Ovary (tissue), 3 donors: ENCODE measurements at regions not wholly inside any gene's neighbourhood (a gene's known extent, or its start where the extent isn't known, plus 50 kb on each side); places are given as distances from the start of the nearest gene placed in this dataset.
"Not testable (repeated sequence)": the region's sequence is repeated elsewhere in the genome, so short reads cannot be mapped to it uniquely, and the experiment has no call there.

Experiments used
- POLR2A ChIP-seq: fragments of 450-650 bp; IDR thresholded peaks from one replicate; pipeline ENCODE4 v1.6.1; 2017; ENCODE audit warnings: antibody characterized with exemption, mild to moderate bottlenecking, moderate library complexity
- TF ChIP-seq, protein P1 (sequence below), 3 donors: fragments of 450-650 bp in 2 of 3; fragments of 200-600 bp in 1 of 3; IDR thresholded peaks; one replicate each; pipeline versions ENCODE4 v1.5.1 to v1.8.0; 2016 to 2022; ENCODE audit warnings: antibody characterized with exemption in 3 of 3, mild to moderate bottlenecking in 1 of 3
- donor health status: DM: no; HTN: no; CAD: no.

DNA sequence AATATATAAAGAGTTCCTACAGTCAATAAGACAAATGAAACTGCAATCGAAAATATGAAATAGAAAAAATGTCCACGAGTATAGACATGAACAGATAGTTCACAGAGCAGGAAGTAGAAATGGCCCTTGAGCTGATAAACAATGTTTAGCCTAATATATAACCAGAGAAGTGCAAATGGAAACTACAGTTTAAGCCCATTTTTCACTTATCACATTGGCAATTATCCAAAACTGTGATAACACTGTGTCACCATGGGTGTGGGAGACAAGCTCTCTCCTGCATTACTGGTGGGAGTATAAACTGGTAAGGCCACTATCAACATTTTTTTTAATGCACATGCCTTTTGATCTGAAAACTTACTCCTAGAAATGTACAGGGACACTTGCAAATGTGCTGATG lies 112.4 kb downstream of the TNFRSF13B start:
- TF ChIP-seq, protein P1, sequence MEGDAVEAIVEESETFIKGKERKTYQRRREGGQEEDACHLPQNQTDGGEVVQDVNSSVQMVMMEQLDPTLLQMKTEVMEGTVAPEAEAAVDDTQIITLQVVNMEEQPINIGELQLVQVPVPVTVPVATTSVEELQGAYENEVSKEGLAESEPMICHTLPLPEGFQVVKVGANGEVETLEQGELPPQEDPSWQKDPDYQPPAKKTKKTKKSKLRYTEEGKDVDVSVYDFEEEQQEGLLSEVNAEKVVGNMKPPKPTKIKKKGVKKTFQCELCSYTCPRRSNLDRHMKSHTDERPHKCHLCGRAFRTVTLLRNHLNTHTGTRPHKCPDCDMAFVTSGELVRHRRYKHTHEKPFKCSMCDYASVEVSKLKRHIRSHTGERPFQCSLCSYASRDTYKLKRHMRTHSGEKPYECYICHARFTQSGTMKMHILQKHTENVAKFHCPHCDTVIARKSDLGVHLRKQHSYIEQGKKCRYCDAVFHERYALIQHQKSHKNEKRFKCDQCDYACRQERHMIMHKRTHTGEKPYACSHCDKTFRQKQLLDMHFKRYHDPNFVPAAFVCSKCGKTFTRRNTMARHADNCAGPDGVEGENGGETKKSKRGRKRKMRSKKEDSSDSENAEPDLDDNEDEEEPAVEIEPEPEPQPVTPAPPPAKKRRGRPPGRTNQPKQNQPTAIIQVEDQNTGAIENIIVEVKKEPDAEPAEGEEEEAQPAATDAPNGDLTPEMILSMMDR (IDR thresholded peaks at IDR 0.05), result not testable (repeated sequence)
- not testable (repeated sequence) for TF ChIP-seq POLR2A
